ENCODE measurements at regions not wholly inside any gene's neighbourhood (a gene's known extent, or its start where the extent isn't known, plus 50 kb on each side); places are given as distances from the start of the nearest gene placed in this dataset.
"Not testable (repeated sequence)": the region's sequence is repeated elsewhere in the genome, so short reads cannot be mapped to it uniquely, and the experiment has no call there.

DNA sequence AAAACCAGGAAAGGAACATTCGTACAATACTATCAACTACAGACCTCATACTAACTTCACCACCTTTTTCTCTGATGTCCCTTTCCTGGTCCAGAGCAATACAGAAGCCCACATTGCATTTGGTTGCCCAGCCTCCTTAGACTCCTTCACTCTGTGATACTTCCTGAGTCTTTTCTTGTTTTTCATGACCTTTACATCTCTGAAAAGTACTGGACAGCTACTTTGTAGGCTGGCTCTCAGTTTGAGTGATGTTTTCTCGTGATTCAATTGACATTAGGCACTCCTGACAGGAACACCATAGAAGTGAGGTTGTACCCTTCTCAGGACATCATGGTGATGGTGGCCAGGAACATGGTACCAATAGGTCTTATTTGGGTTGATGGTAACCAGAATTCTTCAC lies 185.9 kb upstream of the SLC39A10 start:
- DNase-seq (ENCODE audit: low read depth in 4 of 4, low spot score in 1 of 4): no peak

DNA sequence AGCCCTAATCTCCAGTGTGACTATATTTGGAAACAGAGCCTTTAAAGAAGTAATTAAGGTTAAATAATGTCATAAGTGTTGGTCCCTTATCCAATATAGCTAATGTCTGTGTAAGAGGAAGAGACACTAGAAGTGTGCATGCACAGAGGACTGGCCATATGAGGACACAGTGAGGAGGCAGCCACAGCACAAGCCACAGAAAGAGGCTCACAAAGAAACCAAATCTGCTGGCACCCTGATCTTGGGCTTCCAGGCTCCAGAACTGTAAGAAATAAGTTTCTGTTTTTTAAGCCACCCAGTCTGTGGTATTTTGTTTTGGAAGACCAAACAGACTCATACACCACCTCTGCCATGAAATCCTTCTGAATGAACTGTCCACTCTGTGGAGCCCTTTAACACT lies 186.4 kb upstream of the SLC39A10 start:
- DNase-seq (ENCODE audit: low read depth in 4 of 4, low spot score in 1 of 4): no peak

DNA sequence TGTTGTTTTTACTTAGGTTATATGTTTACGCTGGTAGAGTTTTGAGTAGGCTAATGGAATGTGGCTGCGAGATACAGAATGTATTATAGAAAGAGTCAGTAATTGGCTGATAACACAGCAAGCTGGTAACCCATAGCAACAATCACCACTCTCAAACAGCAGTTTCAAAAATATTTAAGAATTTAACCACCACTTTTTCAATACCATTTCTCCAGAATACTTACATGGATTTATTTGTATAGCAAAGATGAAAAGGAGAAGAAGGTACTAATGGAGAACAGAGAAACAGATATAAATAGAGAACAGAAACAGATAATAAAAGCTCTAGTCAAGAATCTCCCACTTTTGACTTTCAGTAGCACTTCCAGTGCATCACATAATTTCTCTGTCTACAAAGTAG lies 188.3 kb upstream of the SLC39A10 start:
- DNase-seq (ENCODE audit: low read depth in 4 of 4, low spot score in 1 of 4): no peak

DNA sequence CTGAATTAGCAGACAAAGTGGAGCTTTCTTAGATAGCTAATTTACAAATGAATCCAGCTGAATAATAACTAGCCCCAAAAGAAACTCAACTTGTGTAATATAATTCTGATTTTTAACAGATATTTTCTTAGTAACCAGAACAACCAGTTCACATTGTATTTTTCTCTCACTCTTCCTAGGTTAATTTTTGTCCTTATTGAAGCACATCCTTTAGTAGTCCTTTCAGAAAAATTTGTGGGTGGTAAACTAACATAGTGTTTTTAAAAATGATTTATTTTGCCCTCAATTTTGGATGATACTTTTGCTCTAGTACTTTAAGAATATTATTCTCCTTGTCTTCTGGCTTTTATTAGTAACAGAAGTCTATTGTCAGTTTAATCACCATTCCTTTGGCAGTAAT lies 190.6 kb upstream of the SLC39A10 start:
- DNase-seq (ENCODE audit: low read depth in 4 of 4, low spot score in 1 of 4): no peak

DNA sequence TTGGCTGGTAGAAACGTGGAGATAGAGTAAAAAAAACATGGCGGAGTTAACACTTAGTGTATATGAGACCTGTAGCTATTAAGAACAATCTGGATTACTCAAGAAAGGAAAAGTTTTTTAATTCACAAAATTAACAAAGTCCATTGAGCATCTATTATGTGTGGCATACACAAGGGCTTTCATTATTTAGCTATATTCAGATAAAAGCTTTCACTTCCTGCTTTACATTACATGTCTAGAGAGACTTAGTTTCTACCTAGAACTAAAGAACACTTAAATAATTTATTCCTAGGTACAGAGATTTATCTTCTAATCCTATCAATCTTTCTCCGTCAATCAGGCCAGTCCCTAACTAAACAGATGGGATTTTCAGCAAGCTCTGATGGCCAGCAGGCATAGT lies 196.0 kb upstream of the SLC39A10 start:
- no peak for DNase-seq (ENCODE audit: low read depth in 4 of 4, low spot score in 1 of 4)

DNA sequence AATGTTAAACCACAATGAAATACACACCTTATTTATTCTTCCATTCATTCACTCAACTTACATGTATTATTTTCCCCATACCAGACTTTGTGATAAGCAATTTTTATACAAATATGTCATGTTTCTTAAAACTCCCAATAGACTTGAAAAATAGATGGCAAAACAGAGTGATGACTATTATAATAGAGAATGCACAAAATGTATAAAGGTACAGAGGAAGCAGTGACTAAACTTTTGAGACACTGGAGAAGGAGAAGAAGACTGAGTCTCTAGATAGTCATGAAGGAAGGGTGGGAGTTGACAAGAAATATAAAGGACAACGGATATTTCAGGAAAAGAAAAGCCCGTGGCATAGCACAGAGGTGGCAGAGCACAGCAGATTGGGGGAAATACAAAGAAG lies 198.1 kb upstream of the SLC39A10 start:
- DNase-seq (ENCODE audit: low read depth in 4 of 4, low spot score in 1 of 4): no peak

DNA sequence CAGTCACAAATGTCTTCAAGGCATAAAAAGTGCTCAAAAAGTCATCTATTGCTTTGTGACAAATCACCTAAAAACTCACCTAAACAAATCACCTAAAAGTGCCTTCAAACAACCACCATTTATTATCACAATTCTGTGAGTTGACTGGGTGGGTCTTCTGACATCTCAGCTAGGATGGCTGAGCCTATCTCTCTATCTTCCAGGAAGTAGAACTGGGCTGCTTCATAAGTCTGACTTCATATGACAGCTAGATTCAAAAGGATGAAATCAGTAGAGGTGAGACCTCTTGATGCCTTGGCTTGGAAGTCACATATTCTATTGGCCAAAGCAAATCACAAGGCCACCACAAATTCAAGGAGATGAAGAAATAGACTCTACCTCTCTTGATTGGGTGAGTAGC lies 199.2 kb upstream of the SLC39A10 start:
- no peak for DNase-seq (ENCODE audit: low read depth in 4 of 4, low spot score in 1 of 4)

DNA sequence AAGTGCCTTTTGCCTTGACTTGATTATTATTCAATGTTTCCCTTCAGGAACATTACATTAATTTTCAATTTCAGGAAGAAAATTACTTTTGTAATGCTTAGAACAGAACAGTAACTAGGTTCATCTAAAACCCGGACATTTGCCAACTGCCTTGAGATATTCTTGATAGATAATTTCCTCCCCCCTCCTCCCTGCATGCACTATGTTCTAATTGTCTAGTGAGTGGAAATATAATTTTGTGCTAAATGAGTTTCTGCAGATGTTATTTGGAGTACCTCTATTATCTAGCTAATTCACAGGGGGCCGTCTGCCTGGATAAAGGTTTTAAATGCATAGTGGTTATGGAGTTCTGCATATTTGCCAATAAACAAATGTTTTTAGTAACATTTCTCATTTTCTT lies 200.3 kb upstream of the SLC39A10 start:
- DNase-seq (ENCODE audit: low read depth in 4 of 4, low spot score in 1 of 4): no peak

DNA sequence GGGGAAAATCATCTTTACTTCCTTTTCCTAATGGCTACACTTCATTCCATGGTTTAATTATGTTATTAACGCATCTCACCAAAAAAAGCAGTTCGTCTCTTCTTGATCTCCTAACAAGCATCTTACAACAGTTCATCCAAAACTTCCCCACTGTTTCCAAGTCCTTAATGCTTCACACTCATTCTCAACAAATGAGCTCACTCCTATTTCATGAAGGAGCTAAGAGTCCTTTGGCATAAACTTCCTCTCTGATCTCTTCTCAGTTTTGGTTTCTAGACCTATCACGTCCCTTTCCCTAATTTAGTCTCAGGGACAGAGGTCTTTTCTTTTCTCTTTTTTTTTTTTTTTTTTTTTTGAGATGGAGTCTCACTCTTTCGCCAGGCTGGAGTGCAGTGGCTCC lies 205.9 kb upstream of the SLC39A10 start:
- DNase-seq (ENCODE audit: low read depth in 4 of 4, low spot score in 1 of 4): no peak

DNA sequence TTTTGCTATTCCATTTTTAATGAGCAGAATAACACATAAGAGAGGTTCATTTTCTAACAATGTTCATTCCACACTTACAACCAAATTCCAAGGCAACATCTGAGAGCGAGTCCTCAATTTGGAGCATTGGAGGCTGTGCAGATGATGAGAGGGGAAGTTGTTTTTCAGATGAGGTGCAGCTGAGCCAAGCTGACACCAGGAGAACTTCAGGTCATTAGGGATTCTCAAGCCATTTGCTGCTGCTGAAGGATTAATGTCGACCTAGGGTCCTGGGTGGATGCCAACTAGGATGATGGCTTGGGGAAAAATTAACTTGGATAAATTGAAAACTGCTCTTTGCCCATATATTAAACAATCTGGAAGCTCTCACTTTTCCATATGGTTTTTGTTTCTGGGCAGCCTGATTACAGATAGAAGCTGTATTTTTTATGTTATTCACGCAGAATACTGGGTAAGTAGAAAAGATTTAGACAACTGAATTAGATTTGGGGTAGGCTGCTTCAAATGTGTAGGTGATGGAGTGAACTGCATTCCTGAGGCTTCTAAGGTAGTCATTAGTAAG lies 206.4 kb upstream of the SLC39A10 start:
- DNase-seq (ENCODE audit: low read depth in 4 of 4, low spot score in 1 of 4): no peak

DNA sequence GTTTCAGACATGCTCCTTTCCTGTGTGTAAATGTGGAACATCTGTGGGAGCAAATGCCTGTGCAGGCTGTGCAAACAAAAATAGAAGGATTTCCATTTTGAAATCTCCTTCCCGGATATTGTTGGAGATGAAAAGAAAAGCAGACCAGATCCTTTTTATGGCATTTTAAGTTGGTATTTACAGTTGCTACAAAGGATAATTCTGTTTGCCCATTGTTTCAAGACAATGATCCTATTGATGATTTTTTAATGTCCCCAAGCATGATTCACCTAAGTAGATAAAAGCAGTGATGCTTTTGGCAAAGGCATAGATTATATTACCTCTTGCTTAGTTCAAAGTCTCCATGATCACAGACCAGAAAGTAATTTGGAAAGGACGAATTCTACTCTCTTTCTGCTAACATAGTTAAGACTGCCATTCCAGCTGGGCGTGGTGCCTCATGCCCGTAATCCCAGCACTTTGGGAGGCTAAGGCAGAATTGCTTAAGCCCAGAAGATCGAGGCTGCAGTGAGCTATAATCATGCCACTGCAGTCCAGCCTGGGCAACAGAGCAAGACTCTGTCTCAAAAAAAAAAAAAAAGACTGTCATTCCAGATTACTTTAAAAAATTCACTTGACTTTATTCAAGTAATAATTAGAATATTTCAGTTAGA lies 209.6 kb upstream of the SLC39A10 start:
- no peak for DNase-seq (ENCODE audit: low read depth in 4 of 4, low spot score in 1 of 4)

DNA sequence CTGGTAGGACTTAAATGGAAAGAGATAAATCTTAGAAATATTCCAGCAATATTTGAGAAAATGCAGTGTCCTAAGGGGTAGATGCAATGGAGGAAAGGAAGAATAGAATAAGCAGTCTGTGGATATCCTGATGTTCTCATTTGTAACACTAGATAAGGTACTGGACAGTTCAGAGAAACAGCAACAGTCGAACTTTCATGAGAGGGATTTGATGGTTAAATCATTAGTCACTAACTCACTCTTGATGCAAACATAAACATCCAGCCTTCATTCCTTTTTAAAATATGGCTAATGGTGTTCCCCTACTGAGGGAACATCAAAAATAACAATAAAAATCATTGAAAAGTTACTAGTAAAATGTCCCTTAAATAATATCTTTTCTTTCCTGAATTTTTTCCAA lies 211.4 kb upstream of the SLC39A10 start:
- no peak for DNase-seq (ENCODE audit: low read depth in 4 of 4, low spot score in 1 of 4)

DNA sequence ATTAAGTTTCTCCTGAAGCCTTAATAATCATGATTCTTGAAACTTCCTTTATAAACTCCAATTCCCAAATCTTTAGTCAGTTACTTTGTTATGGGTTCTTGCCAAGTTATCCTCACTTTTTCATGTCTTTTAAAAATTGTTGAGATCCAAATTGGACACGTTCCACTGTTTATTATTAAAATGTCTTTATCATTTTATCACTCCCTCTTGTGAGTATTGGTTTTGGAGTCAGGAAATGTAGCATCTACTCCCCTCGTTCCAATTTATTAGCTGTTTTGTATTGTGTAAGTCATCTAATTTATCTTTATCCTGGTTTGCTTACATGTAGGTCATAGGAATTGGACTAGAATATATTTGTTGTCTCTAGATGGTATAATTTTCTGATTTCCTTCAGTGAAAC lies 213.1 kb upstream of the SLC39A10 start:
- no peak for DNase-seq (ENCODE audit: low read depth in 4 of 4, low spot score in 1 of 4)

DNA sequence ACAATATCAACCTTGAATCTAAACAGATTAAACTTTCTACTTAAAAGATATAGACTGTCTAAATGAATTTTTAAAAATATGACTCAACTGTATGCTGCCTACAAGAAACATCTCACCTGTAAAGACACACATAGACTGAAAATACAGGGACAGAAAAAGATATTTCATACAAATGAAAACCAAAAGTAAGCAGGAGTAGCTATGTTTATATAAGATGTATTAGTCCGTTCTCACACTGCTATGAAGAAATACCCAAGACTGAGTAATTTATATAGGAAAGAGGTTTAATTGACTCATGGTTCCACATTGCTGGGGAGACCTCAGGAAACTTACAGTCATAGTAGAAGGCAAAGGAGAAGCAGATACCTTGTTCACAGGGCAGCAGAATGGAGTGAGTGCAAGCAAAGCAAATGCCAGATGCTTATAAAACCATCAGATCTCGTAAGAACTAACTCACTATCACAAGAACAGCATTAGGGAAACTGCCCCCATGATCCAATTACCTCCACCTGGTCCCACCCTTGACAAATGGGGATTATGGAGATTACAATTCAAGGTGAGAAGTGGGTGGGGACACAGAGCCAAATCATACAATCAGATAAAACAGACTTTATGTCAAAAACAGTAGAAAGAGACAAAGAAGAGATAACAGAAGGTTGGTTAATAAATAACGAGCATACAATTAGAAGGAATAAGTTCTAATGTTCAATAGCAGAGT lies 214.4 kb upstream of the SLC39A10 start:
- DNase-seq (ENCODE audit: low read depth in 4 of 4, low spot score in 1 of 4): no peak

DNA sequence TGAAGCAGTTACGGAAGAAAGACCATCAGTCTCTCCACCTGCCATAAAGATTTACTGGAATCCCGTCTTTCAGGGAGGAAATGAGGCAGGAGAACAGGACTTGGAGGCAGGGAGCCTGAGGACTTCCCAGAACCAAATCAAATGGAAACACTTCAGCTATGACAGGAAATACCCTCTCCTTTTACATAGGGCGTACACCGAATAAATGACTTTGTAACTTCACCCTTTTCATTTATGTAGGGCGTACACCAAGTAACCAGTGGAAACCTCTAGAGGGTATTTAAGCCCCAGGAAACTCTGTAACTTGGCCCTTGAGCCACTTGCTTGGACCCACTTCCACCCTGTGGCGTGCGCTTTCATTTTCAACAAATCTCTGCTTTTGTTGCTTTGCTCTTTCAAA lies 218.3 kb upstream of the SLC39A10 start:
- DNase-seq (ENCODE audit: low read depth in 4 of 4, low spot score in 1 of 4): no peak

DNA sequence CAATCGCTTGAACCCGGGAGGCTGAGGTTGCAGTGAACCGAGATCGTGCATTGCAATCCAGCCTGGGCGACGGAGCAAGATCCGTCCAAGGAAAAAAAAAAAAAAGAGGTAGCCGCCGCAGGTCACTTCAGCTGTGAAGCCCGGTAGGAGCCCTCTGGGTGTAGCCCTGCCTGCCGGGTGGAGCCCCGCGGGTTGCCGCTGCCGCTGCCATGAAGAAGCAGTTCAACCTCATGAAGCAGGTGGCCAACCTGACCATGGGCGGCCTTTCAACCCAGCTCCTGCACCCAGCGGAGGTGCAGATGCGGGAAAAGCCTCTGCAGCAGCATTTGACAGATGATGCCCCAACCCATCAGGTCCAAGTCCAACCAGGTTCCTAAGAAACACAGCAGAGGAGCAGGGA lies 219.5 kb upstream of the SLC39A10 start:
- no peak for DNase-seq (ENCODE audit: low read depth in 4 of 4, low spot score in 1 of 4)

DNA sequence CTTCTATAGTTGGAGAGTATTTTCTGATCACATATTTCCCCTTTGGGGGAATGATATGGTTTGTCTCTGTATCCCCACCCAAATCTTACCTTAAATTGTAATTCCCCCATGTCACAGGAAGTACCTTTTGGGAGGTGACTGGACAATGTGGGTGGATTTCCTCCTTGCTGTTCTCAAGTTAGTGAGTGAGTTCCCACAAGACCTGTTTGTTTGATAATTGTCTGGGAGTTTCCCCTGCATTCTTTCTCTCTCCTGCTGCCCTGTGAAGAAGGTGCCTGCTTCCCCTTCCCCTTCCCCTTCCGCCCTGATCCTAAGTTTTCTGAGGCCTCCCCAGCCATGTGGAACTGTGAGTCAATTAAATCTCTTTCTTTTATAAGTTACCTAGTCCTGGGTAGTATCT lies 222.7 kb upstream of the SLC39A10 start:
- no peak for DNase-seq (ENCODE audit: low read depth in 4 of 4, low spot score in 1 of 4)

DNA sequence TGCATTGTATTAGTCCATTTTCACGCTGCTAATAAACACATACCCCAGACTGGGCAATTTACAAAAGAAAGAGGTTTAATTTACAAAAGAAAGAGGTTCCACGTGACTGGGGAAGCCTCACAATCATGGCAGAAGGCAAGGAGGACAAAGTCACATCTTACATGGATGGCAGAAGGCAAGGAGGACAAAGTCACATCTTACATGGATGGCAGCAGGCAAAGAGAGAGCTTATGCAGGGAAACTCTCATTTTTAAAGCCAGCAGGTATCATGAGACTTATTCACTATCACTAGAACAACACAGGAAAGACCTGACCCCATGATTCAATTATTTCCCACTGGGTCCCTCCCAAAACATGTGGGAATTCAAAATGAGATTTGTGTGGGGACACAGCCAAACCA lies 223.3 kb upstream of the SLC39A10 start:
- DNase-seq (ENCODE audit: low read depth in 4 of 4, low spot score in 1 of 4): not testable (repeated sequence)

DNA sequence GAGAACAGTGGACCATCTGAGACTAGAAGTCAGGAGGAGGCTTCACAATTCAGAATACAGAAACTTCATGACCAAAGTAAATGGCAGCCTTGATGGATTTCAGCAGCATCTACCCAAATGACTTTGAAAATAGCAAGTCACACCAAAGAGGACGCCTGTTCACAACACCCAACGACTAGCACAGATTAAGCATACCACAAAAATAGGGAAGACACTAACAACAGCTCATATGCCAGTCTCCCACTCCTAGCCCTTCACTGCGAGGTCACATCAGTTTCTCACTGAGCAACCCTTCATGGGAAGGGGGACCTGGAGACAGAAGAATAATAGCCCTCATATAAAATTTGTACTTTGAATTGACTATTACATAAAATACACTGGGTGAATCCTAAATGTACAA lies 228.4 kb upstream of the SLC39A10 start:
- DNase-seq (ENCODE audit: low read depth in 4 of 4, low spot score in 1 of 4): no peak

DNA sequence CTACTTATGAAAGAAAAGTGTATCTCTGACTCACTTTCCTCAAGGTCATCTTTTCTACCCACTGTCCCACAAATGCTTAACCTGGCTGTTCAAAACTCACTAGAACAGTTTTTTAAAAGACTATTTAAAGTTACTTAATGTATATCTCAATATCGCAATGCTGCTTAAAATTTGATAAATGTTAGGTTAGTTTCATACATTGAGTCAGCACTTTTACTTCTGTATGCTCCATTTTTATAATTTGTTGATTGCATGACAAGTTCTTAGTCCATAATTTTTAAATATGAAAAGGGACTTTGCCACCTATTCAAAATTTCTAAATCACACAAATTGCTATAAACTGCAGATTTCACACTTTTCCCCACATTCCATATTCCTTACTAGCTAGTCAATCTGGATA lies 231.7 kb upstream of the SLC39A10 start:
- DNase-seq (ENCODE audit: low read depth in 4 of 4, low spot score in 1 of 4): no peak

DNA sequence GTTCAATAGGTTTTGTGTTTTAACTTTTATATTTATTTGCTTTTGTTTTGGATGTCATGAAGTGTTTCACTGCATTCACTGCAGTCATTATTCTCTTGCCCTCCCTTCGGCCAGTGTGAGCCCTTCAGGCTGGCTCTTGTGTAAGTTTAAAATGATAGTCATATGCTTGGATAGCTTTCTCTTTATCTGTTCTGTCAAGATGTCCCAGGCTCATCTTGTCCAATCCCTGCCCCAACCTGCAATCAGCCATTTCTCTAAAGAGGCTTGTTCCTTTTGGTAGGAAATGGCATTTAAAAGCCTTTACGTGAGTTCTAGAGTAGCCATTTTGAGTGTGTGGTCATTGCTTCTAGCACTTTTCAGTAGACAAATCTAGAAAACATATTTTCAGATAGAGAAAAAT lies 238.0 kb upstream of the SLC39A10 start:
- DNase-seq (ENCODE audit: low read depth in 4 of 4, low spot score in 1 of 4): no peak

DNA sequence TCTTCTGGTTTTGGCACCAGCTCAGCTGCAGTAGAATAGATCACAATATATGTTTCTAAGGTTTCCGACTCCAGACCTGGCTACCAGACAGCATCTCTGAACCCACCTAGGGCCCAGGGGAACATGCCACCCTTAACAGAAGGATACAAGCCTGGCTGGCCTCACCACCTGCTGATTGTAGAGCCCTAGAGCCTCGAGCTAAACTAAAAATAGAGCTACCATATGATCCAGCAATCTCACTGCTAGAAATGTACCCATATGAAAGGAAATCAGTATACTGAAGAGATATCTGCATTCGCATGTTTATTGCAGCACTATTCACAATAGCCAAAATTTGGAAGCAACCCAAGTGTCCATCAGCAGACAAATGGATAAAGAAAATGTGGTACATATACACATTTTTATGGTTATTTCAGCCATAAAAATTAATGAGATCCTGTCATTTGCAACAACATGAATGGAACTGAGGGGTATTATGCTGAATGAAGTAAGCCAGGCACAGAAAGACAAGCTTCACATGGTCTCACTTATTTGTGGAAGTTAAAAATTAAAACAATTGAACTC lies 242.4 kb upstream of the SLC39A10 start:
- no peak for DNase-seq (ENCODE audit: low read depth in 4 of 4, low spot score in 1 of 4)

DNA sequence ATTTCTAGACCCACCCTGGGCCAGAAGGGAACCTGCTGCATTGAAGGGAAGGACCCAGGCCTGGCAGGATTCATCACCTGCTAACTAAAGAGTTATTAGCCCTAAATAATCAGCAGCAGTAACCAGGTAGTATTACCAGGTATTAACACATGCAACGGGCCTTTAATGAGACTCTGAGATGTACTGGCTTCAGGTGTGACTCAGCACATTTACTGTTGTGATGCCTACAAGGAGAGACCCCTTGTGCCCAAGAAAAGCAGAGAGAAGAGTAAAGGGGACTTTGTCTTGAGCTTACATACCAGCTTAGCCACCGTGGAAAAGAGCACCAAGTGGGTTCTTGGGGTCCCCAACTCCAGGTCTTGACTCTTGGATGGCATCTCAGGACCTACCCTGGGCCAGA lies 243.1 kb upstream of the SLC39A10 start:
- no peak for DNase-seq (ENCODE audit: low read depth in 4 of 4, low spot score in 1 of 4)
